Neural progenitor cell (in vitro differentiated cells): ENCODE measurements at regions not wholly inside any gene's neighbourhood (a gene's known extent, or its start where the extent isn't known, plus 50 kb on each side); places are given as distances from the start of the nearest gene placed in this dataset.

Experiments used
- EZH2 ChIP-seq: fragments of 200-600 bp; sonication (generic); IDR thresholded peaks from 2 replicates; pipeline ENCODE4 v1.6.1; 2017; ENCODE audit warnings: antibody characterized with exemption, mild to moderate bottlenecking, moderate library complexity
- TF ChIP-seq, protein P1 (sequence below): fragments of 200-600 bp; sonication (generic); IDR thresholded peaks from 2 replicates; pipeline ENCODE4 v1.5.1; 2017; ENCODE audit warnings: antibody characterized with exemption, mild to moderate bottlenecking

DNA sequence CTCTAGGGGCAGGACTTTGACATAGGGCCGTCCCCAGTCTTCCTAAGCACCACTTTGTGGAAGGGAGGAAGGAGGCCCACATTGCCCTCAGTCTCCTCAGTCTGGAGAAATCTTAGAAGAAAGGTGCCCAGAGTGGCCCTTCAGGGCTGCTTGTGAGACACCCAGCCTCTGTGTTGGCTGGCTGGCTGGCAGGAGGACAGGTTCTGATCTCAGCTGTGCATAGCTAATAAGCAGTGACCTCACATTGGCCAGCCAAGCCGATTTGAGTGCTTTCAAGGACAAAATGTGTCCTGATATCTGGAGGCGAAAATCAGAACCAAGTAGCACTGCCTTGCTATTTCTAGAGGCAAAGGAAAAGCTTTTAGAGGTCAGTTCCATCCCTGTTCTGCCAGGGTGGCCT, 211.5 kb downstream of the BCOR start:
- TF ChIP-seq, protein P1, sequence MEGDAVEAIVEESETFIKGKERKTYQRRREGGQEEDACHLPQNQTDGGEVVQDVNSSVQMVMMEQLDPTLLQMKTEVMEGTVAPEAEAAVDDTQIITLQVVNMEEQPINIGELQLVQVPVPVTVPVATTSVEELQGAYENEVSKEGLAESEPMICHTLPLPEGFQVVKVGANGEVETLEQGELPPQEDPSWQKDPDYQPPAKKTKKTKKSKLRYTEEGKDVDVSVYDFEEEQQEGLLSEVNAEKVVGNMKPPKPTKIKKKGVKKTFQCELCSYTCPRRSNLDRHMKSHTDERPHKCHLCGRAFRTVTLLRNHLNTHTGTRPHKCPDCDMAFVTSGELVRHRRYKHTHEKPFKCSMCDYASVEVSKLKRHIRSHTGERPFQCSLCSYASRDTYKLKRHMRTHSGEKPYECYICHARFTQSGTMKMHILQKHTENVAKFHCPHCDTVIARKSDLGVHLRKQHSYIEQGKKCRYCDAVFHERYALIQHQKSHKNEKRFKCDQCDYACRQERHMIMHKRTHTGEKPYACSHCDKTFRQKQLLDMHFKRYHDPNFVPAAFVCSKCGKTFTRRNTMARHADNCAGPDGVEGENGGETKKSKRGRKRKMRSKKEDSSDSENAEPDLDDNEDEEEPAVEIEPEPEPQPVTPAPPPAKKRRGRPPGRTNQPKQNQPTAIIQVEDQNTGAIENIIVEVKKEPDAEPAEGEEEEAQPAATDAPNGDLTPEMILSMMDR: no peak
- no peak for TF ChIP-seq EZH2
